ENCODE measurements at regions not wholly inside any gene's neighbourhood (a gene's known extent, or its start where the extent isn't known, plus 50 kb on each side); places are given as distances from the start of the nearest gene placed in this dataset.

GRCh38 chr2:134131681-134132489, 122.0 kb upstream of the MGAT5 start:
- Histone ChIP-seq H3K4me2 (ENCODE audit: insufficient read depth in 1 of 2, low read depth in 2 of 2, low read length in 2 of 2) (no peak overlapping the region), H3K56ac (replicated peaks; ENCODE audit: insufficient read length, low read depth, low read length) (no peak overlapping the region), H2BK5ac (ENCODE audit: low read depth, low read length) (0 out of 2 replicates have a peak overlapping the region, but pooled peaks have one; percentile 1), H3K79me2 (ENCODE audit: control insufficient read depth in 1 of 2, insufficient read depth in 2 of 2, low read length in 2 of 2) (peaks cover 9 to 80% of the 10 kb centered on the region in 2 experiments), H3K23ac (ENCODE audit: insufficient read length) (no peak overlapping the region), H3K27ac (ENCODE audit: low read depth, low read length) (no peak overlapping the region), H3K14ac (ENCODE audit: insufficient read length) (no peak overlapping the region), H3K18ac (ENCODE audit: extremely low read depth, low read length) (no peak overlapping the region; the same call in 1 of the 2 replicates), H2AK5ac (ENCODE audit: low read depth, low read length) (no peak overlapping the region; the same call in 1 of the 2 replicates), H4K5ac (ENCODE audit: insufficient read length, low read depth, low read length) (no peak overlapping the region), H2BK12ac (ENCODE audit: low read depth, low read length) (no peak overlapping the region; the same call in 1 of the 2 replicates), H3K4ac (replicated peaks; ENCODE audit: insufficient read length, low read depth, low read length) (peak overlapping the region; percentile 3), H4K91ac (replicated peaks; ENCODE audit: insufficient read length, low read length) (peak overlapping the region; percentile 25), H3K9me3 (ENCODE audit: insufficient read depth in 2 of 2, low read depth in 1 of 2, low read length in 1 of 2) (peaks cover 8 to 14% of the 10 kb centered on the region in 2 experiments; a peak in 3 of 4 replicates), H3K23me2 (ENCODE audit: low read depth, low read length) (no peaks in the 10 kb centered on the region), H4K8ac (ENCODE audit: extremely low read depth, insufficient read depth, low read length) (no peak overlapping the region), H3K27me3 (replicated peaks in 1 of 4; ENCODE audit: control insufficient read depth in 3 of 4, extremely low read depth in 1 of 4, insufficient read depth in 3 of 4, low read length in 3 of 4) (no peaks in the 10 kb centered on the region), H2BK120ac (replicated peaks; ENCODE audit: low read depth, low read length) (no peak overlapping the region), H3K36me3 (ENCODE audit: control insufficient read depth in 2 of 4, insufficient read depth in 4 of 4, low read length in 3 of 4) (peaks cover 0 to 12% (median 0%) of the 10 kb centered on the region in 4 experiments; a peak in 2 of 8 replicates), H3K4me3 (ENCODE audit: extremely low read depth in 1 of 4, insufficient read depth in 2 of 4, low read depth in 3 of 4, low read length in 4 of 4) (no peak overlapping the region), H2AFZ (ENCODE audit: low read length) (no peak overlapping the region), H3K79me1 (ENCODE audit: low read depth, low read length) (peaks cover 7% of the 10 kb centered on the region), H4K20me1 (replicated peaks in 1 of 2; ENCODE audit: control insufficient read depth in 1 of 2, insufficient read depth in 2 of 2, low read length in 2 of 2) (no peaks in the 10 kb centered on the region), H2BK15ac (ENCODE audit: low read length) (no peak overlapping the region), H3K9ac (replicated peaks in 1 of 4; ENCODE audit: extremely low read depth in 1 of 4, low read depth in 3 of 4, low read length in 3 of 4) (no peak overlapping the region), H3K4me1 (replicated peaks in 1 of 4; ENCODE audit: control insufficient read depth in 3 of 4, insufficient read depth in 4 of 4, low read length in 3 of 4) (peaks cover 3 to 20% (median 14%) of the 10 kb centered on the region in 4 experiments; a peak in 5 of 7 replicates), H2BK20ac (ENCODE audit: low read length) (no peak overlapping the region)
- TF ChIP-seq SP2 (IDR thresholded peaks at IDR 0.05; ENCODE audit: low read length) (no peak), CTBP2 (IDR thresholded peaks at IDR 0.05; ENCODE audit: borderline replicate concordance, insufficient read depth, insufficient read length, low read length) (no peak), SIX5 (IDR thresholded peaks at IDR 0.05; ENCODE audit: low read depth, low read length) (no peak)
- 88% methylated on average over 6 of the region's 7 CpGs; no CpG with 5 or more reads in 1 of the 2 experiments for WGBS, 2 experiments (ENCODE audit: extremely low coverage in 1 of 2, insufficient coverage in 1 of 2, insufficient read length in 1 of 2, insufficient replicate concordance in 2 of 2, low coverage in 1 of 2, low lambda C conversion rate in 2 of 2, missing lambda C conversion rate in 1 of 2)
- DNase-seq (ENCODE audit: low read depth in 1 of 2, low spot score in 2 of 2), result no peak
- FAIRE-seq, result no peak
- ChIA-PET POLR2A (ENCODE audit: partially characterized antibody) (interaction anchor here (0.8 to 1.5 kb wide), 2 partner anchors 11 to 12 kb away, joined by 3 to 5 read pairs; no protein-coding TSS in a partner anchor), CTCF (ENCODE audit: partially characterized antibody) (interaction anchor here (0.6 to 0.7 kb wide), 2 partner anchors 65 to 280 kb away, joined by 3 to 4 read pairs; no protein-coding TSS in a partner anchor)

Data from H1 (cell line).